ENCODE measurements at regions not wholly inside any gene's neighbourhood (a gene's known extent, or its start where the extent isn't known, plus 50 kb on each side); places are given as distances from the start of the nearest gene placed in this dataset.
"Not testable (repeated sequence)": the region's sequence is repeated elsewhere in the genome, so short reads cannot be mapped to it uniquely, and the experiment has no call there.

DNA sequence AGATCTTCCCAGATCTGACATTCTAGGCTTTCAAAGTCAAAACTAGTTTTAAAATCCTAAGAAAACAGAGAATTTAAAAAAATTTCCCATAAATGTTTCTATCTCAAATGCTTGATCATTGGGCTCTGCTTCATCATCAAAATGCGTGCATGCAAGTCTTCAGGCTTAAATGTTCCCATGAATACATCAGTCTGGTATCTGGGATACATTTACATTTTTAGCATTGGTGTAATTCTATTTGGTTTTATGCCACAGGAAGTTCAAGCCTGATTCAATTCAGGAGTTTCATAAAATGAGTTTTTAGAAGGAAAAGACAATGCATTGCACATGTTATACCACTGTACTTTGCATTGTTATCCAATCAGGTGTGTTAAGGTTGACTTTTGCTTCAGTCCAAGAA lies 336.4 kb downstream of the PCNX1 start:
- Mint-ChIP-seq H3K9me3 (peaks cover 30 to 48% of the 10 kb centered on the region in 2 donors), H3K27ac (peak overlapping the region in 1 of 2 donors; percentile 38), H3K4me3 (no peak overlapping the region), H3K27me3 (peaks cover 7% of the 10 kb centered on the region), H3K4me1 (peaks cover 62% of the 10 kb centered on the region)
- DNase-seq: no peak
- ATAC-seq: no peak

GRCh38 chr14:71244341-71244740 lies 337.1 kb downstream of the PCNX1 start:
- Mint-ChIP-seq H3K9me3 (peaks cover 30 to 48% of the 10 kb centered on the region in 2 donors), H3K4me3 (no peak overlapping the region), H3K27me3 (peaks cover 7% of the 10 kb centered on the region), H3K4me1 (peaks cover 62% of the 10 kb centered on the region), H3K27ac (no peak overlapping the region)
- ATAC-seq: no peak
- DNase-seq: no peak

DNA sequence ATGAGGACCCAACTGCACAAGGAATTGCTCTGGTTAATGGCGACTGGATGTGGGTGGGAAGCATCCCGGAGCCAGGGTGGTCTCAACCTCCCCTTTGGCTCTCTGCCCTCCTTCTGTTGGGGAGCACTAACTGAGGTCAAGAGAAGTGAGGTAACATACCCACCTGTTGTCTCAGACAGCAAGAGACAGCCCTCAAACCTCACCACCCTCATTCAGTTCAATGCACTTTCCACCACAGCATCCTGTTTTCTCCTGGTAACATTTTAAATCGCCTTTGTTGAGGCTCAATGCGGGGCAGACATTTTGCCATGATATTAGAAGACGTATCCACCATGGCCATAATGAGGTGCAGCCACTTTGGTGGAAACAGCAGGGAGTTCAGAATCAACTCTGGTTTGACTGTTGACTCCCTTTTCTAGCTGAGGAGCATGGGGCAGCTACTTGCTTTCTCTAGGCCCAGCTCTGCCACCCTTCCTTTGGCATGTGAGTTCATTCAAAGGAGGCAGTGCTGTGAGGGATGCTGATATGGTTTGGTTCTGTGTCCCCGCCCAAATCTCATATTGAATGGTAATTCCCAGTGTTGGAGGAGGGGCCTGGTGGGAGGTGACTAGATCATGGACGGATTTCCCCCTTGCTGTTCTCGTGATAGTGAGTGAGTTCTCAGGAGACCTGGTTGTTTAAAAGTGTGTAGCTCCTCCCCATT lies 338.6 kb downstream of the PCNX1 start:
- peak overlapping the region; percentile 16 to 35 for H3K4me3 Mint-ChIP-seq
- H3K9me3 Mint-ChIP-seq: peaks cover 37 to 42% of the 10 kb centered on the region in 2 donors
- DNase-seq (peak; percentile 22 to 54), ATAC-seq (peak; percentile 89)
- peak overlapping the region; percentile 75 to 94 for H3K27ac Mint-ChIP-seq
- peaks cover 7% of the 10 kb centered on the region for H3K27me3 Mint-ChIP-seq
- H3K4me1 Mint-ChIP-seq: peaks cover 59% of the 10 kb centered on the region

DNA sequence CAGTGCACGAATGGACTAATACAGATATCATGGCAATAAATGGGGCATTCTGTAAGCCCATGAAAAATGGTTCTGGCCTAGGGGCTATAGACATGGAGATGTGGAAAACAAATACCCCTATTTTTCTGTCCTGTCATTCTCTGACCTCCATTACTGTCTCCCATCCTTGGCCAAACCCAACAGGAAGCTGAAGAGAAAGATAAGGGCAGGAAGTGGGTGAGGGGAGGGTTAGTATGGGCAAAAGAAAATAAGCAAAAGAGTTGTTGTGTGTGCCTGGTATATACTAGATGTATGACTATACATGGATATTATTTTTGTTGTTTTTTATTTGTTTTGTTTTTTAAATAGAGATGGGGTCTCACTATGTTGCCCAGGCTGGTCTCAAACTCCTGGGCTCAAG lies 339.3 kb downstream of the PCNX1 start:
- Mint-ChIP-seq H3K27me3 (peaks cover under 1% of the 10 kb centered on the region), H3K27ac (peak overlapping the region; percentile 75 to 94), H3K4me3 (peak overlapping the region; percentile 16 to 35), H3K9me3 (peaks cover 37 to 42% of the 10 kb centered on the region in 2 donors), H3K4me1 (peaks cover 52% of the 10 kb centered on the region)
- no peak for DNase-seq
- ATAC-seq: no peak

GRCh38 chr14:71247106-71247505 lies 339.8 kb downstream of the PCNX1 start:
- peaks cover 50% of the 10 kb centered on the region for H3K4me1 Mint-ChIP-seq
- no peak for ATAC-seq
- H3K27me3 Mint-ChIP-seq: no peaks in the 10 kb centered on the region
- peak overlapping the region in 1 of 2 donors; percentile 53 for H3K4me3 Mint-ChIP-seq
- DNase-seq: no peak
- H3K27ac Mint-ChIP-seq: peak overlapping the region in 1 of 2 donors; percentile 87
- H3K9me3 Mint-ChIP-seq: peaks cover 37 to 42% of the 10 kb centered on the region in 2 donors

- Mint-ChIP-seq H3K4me1 (peaks cover 50% of the 10 kb centered on the region), H3K4me3 (no peak overlapping the region), H3K27ac (peak overlapping the region in 1 of 2 donors; percentile 72), H3K9me3 (peaks cover 37 to 42% of the 10 kb centered on the region in 2 donors), H3K27me3 (no peaks in the 10 kb centered on the region)
- ATAC-seq (no peak), DNase-seq (no peak)
Measured at GRCh38 chr14:71248194-71248593, 340.9 kb downstream of the PCNX1 start.

DNA sequence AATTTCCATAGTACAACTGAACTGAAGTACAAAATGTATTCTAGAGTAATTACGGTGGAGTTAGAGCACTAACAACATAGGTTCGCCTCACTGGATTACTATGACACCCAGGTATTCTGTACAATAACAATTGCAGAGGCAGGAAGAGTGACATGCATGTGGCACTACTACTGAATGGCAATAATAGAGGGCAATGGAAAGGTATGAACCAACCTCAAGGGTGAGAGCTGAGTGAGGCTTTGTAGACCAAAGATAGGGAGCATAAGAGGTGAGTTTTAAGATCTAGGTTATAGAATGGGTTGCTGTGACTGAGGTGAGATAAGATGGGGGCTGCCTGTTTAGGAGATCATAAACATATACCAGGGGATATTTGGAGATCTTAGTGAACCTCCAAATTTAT lies 343.1 kb downstream of the PCNX1 start:
- Mint-ChIP-seq H3K27ac (no peak overlapping the region), H3K4me3 (no peak overlapping the region), H3K9me3 (peaks cover 31 to 37% of the 10 kb centered on the region in 2 donors), H3K4me1 (peaks cover 33% of the 10 kb centered on the region), H3K27me3 (no peaks in the 10 kb centered on the region)
- no peak for DNase-seq
- no peak for ATAC-seq

GRCh38 chr14:71250791-71251190 lies 343.5 kb downstream of the PCNX1 start:
- Mint-ChIP-seq H3K4me3 (no peak overlapping the region), H3K27me3 (no peaks in the 10 kb centered on the region), H3K4me1 (peaks cover 28% of the 10 kb centered on the region), H3K9me3 (peaks cover 31 to 34% of the 10 kb centered on the region in 2 donors), H3K27ac (no peak overlapping the region)
- ATAC-seq (no peak), DNase-seq (no peak)

DNA sequence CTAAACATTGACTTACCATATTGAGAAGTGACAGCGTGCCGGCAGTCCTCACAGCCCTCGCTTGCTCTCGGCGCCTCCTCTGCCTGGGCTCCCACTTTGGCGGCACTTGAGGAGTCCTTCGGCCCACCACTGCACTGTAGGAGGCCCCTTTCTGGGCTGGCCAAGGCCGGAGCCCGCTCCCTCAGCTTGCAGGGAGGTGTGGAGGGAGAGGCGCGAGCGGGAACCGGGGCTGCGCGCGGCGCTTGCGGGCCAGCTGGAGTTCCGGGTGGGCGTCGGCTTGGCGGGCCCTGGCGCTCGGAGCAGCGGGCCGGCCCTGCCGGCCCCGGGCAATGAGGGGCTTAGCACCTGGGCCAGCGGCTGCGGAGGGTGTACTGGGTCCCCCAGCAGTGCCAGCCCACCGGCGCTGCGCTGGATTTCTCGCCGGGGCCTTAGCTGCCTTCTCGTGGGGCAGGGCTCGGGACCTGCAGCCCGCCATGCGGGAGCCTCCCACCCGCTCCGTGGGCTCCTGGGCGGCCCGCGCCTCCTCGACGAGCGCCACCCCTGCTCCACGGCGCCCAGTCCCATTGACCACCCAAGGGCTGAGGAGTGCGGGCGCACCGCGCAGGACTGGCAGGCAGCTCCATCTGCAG lies 346.9 kb downstream of the PCNX1 start:
- not testable (repeated sequence) for DNase-seq, H3K4me1 Mint-ChIP-seq, ATAC-seq, H3K27me3 Mint-ChIP-seq
- Mint-ChIP-seq H3K4me3 (peak overlapping the region; percentile 57 to 65), H3K27ac (peak overlapping the region in 1 of 2 donors; percentile 35), H3K9me3 (peaks cover 16 to 35% of the 10 kb centered on the region in 2 donors)

DNA sequence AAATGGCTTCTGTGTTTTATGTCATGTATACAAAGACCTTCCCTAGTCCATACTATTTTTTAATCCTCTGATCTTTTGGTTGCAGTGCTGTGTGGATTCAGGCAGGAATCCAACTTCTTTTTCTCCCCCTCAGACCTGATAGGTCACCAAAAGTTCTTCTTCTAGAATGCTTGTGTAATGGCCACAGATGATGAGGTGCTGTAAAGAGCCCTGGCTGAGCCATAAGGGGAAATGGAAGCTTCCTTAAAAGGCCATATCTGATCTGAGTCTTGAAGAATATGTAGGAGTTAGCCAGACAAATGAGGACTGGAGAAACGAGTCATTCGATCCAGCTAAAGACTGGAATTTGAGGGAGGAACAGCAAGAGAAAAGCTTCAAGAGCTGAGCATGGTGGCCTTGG lies 353.9 kb downstream of the PCNX1 start:
- Mint-ChIP-seq H3K27me3 (no peaks in the 10 kb centered on the region), H3K4me1 (peaks cover 4% of the 10 kb centered on the region), H3K4me3 (no peak overlapping the region), H3K27ac (no peak overlapping the region), H3K9me3 (peaks cover 31 to 39% of the 10 kb centered on the region in 2 donors)
- ATAC-seq: no peak
- no peak for DNase-seq

DNA sequence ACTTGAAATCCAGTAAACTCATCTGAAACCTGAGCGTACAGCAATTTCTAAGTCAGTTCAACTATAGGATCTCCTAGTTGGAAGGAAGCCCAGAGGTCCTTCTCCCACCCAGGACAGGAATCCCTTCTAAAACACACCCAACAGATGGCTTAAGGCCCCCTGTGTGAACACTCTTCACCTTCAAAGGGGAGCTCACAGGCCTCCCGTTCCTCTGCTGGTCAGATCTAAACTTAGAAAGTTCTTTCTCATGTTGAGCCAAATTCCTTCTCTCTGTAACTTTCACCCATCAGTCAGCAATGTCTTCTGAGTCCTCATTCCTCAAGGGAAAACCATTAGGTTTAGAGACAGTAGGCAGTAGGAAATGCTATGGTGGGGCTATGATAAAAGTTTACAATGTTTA lies 355.2 kb downstream of the PCNX1 start:
- Mint-ChIP-seq H3K27me3 (no peaks in the 10 kb centered on the region), H3K4me3 (no peak overlapping the region), H3K27ac (no peak overlapping the region), H3K9me3 (peaks cover 24 to 27% of the 10 kb centered on the region in 2 donors), H3K4me1 (peaks cover 13% of the 10 kb centered on the region)
- no peak for ATAC-seq
- DNase-seq: no peak

GRCh38 chr14:71264260-71264659 lies 357.0 kb downstream of the PCNX1 start:
- no peak for ATAC-seq
- Mint-ChIP-seq H3K4me1 (peaks cover 15% of the 10 kb centered on the region), H3K4me3 (no peak overlapping the region), H3K9me3 (peaks cover 20 to 28% of the 10 kb centered on the region in 2 donors), H3K27me3 (no peaks in the 10 kb centered on the region), H3K27ac (no peak overlapping the region)
- no peak for DNase-seq

GRCh38 chr14:71267007-71267513 lies 359.8 kb downstream of the PCNX1 start:
- H3K9me3 Mint-ChIP-seq: peaks cover 29 to 31% of the 10 kb centered on the region in 2 donors
- DNase-seq (peak; percentile 31 to 76), ATAC-seq (peak; percentile 97)
- H3K27me3 Mint-ChIP-seq: no peaks in the 10 kb centered on the region
- H3K4me1 Mint-ChIP-seq: peaks cover 30% of the 10 kb centered on the region
- peak overlapping the region; percentile 34 to 63 for H3K4me3 Mint-ChIP-seq
- peak overlapping the region in 1 of 2 donors; percentile 78 for H3K27ac Mint-ChIP-seq

DNA sequence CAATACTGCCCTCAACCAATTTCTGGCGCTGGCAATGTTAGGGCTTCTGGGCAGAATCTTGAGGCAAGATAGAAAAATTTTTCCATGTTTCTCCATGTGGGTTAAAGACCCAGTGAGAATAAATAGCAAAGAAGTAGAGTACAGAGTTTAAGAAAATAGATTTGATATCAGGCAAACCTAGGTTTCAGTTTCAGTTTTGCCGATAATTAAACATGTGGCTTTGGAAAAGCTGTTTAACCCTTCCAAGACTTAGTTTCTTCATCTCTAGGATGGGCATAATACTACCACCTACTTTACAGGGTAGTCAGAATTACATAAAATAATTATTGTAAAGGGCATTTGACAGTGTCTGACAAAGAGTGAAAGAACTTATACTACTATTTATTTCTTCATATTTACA lies 360.4 kb downstream of the PCNX1 start:
- H3K9me3 Mint-ChIP-seq: peaks cover 31 to 33% of the 10 kb centered on the region in 2 donors
- peak overlapping the region; percentile 34 to 63 for H3K4me3 Mint-ChIP-seq
- H3K4me1 Mint-ChIP-seq: peaks cover 30% of the 10 kb centered on the region
- H3K27me3 Mint-ChIP-seq: no peaks in the 10 kb centered on the region
- H3K27ac Mint-ChIP-seq: peak overlapping the region in 1 of 2 donors; percentile 78
- ATAC-seq (no peak), DNase-seq (no peak)

GRCh38 chr14:71270111-71270510 lies 362.9 kb downstream of the PCNX1 start:
- no peak for DNase-seq
- no peak for ATAC-seq
- Mint-ChIP-seq H3K27me3 (no peaks in the 10 kb centered on the region), H3K9me3 (peaks cover 30 to 32% of the 10 kb centered on the region in 2 donors), H3K27ac (no peak overlapping the region), H3K4me3 (no peak overlapping the region), H3K4me1 (peaks cover 30% of the 10 kb centered on the region)
